Activated CD8-positive, alpha-beta T cell treated with anti-CD3 and anti-CD28 coated beads for 36 hours (primary cell): ENCODE measurements at regions not wholly inside any gene's neighbourhood (a gene's known extent, or its start where the extent isn't known, plus 50 kb on each side); places are given as distances from the start of the nearest gene placed in this dataset.
"Not testable (repeated sequence)": the region's sequence is repeated elsewhere in the genome, so short reads cannot be mapped to it uniquely, and the experiment has no call there.

Experiments used
- ATAC-seq: fragments of 200-7000 bp; cut with Tn5 transposase; one replicate; pipeline ENCODE4 v1.10.0; 2021; ENCODE audit warnings: mild to moderate bottlenecking, moderate library complexity
- CTCF ChIA-PET: fragments of 350-600 bp; sonication (Branson Sonifier 250); formaldehyde crosslinking; loops from one replicate; lab custom pipeline; 2021; ENCODE audit warnings: antibody characterized with exemption; lab: Charles Lee
- POLR2A ChIA-PET: fragments of 350-600 bp; sonication (Branson Sonifier 250); formaldehyde crosslinking; loops from one replicate; lab custom pipeline; 2021; ENCODE audit warnings: antibody characterized with exemption; lab: Charles Lee
- DNase-seq: peaks from one replicate; pipeline ENCODE4 v3.0.0-alpha.2; 2020
- H3K27ac Mint-ChIP-seq: one replicate; pipeline ENCODE4 v1.8.0; 2021; ENCODE audit warnings: mild to moderate bottlenecking, mixed read lengths
- H3K27me3 Mint-ChIP-seq: one replicate; pipeline ENCODE4 v1.8.0; 2021; ENCODE audit warnings: mixed read lengths
- H3K36me3 Mint-ChIP-seq: one replicate; pipeline ENCODE4 v1.8.0; 2021; ENCODE audit warnings: low read depth, mixed read lengths
- H3K4me1 Mint-ChIP-seq: one replicate; pipeline ENCODE4 v1.8.0; 2021; ENCODE audit warnings: low read depth, mixed read lengths
- H3K4me3 Mint-ChIP-seq: one replicate; pipeline ENCODE4 v1.8.0; 2021; ENCODE audit warnings: mild to moderate bottlenecking, moderate library complexity, mixed read lengths
- H3K9me3 Mint-ChIP-seq: one replicate; pipeline ENCODE4 v1.8.0; 2021; ENCODE audit warnings: mixed read lengths
- intact Hi-C: fragments of 100-400 bp; cut with micrococcal nuclease; formaldehyde crosslinking; loops from one replicate; pipeline ENCODE4 v1.10.0; 2022
- TF ChIP-seq, protein P1 (sequence below): fragments of 200-600 bp; IDR thresholded peaks from one replicate; pipeline ENCODE4 v1.8.0; 2022; ENCODE audit warnings: antibody characterized with exemption, mild to moderate bottlenecking

DNA sequence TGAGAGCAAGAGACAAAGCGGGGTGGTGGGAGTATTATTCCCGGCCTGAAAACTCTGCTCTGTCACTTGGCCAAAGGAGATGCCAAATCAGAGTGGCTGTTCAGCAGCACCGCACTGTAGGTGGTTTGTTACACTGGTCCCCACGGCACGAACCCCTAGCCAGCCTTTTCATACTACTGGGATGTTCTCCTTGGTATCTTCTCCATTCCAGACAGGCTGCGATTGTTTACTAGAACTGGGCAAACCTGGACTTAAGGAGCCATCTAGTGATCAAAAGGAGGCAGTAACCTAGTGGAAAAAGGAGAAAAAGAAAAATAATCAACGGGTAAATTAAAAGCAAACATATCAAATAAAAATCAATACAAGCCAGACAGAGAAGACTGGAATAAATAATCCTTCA lies 58.9 kb upstream of the TMTC2 start:
- intact Hi-C loops: no loop called here
- no peak overlapping the region for H3K27ac Mint-ChIP-seq
- ChIA-PET POLR2A (no interaction called here), CTCF (no interaction called here)
- no peak for DNase-seq
- no peak overlapping the region for H3K4me3 Mint-ChIP-seq
- TF ChIP-seq, protein P1, sequence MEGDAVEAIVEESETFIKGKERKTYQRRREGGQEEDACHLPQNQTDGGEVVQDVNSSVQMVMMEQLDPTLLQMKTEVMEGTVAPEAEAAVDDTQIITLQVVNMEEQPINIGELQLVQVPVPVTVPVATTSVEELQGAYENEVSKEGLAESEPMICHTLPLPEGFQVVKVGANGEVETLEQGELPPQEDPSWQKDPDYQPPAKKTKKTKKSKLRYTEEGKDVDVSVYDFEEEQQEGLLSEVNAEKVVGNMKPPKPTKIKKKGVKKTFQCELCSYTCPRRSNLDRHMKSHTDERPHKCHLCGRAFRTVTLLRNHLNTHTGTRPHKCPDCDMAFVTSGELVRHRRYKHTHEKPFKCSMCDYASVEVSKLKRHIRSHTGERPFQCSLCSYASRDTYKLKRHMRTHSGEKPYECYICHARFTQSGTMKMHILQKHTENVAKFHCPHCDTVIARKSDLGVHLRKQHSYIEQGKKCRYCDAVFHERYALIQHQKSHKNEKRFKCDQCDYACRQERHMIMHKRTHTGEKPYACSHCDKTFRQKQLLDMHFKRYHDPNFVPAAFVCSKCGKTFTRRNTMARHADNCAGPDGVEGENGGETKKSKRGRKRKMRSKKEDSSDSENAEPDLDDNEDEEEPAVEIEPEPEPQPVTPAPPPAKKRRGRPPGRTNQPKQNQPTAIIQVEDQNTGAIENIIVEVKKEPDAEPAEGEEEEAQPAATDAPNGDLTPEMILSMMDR: no peak
- no peaks in the 10 kb centered on the region for H3K4me1 Mint-ChIP-seq
- H3K27me3 Mint-ChIP-seq: no peaks in the 10 kb centered on the region
- no peak for ATAC-seq
- H3K36me3 Mint-ChIP-seq: no peaks in the 10 kb centered on the region
- H3K9me3 Mint-ChIP-seq: no peaks in the 10 kb centered on the region

DNA sequence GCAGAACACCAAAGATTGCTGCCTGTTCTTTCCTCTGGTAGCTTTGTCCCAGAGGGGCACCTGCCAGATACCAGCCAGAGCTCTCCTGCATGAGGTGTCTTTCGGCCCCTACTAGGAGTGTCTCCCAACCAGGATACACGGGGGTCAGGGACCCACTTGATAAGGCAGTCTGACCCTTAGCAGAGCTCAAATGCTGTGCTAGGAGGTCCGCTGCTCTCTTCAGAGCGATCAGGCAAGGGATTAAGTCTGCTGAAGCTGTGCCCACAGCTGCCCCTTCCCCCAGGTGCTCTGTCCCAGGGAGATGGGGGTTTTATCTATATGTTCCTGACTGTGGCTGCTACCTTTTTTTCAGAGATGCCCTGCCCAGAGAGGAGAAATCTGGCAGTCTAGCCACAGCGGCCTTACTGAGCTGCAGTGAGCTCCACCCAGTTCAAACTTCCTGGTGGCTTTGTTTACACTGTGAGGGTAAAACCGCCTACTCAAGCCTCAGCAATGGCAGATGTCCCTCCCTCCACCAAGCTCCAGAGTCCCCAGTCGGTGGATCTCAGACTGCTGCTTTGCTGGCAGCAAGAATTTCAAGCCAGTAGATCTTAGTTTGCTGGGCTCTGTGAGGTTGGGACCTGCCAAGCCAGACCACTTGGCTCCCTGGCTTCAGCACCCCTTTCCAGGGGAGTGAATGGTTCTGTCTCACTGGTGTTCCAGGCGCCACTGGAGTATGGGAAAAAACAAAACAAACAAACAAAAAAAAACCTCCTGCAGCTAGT lies 52.0 kb upstream of the TMTC2 start:
- H3K4me1 Mint-ChIP-seq, DNase-seq, CTCF ChIA-PET, ATAC-seq, intact Hi-C loops, POLR2A ChIA-PET, H3K4me3 Mint-ChIP-seq, H3K9me3 Mint-ChIP-seq, H3K27me3 Mint-ChIP-seq, H3K27ac Mint-ChIP-seq, H3K36me3 Mint-ChIP-seq: not testable (repeated sequence)

DNA sequence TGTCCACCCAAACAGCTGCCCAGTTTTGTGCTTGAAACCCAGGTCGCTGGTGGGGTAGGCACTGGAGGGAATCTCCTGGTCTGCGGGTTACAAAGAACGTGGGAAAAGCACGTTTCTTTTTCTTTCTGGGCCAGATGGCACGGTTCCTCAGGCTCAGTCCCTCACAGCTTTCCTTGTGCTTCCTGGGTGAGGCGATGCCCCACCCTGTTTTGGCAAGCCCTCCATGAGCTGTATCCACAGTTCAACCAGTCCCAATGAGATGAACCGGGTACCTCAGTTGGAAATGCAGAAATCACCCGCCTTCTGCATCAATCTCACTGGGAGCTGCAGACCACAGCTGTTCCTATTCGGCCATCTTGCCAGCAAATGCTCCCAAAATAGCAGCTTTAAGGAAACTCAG lies 51.4 kb upstream of the TMTC2 start:
- ChIA-PET CTCF (no interaction called here), POLR2A (no interaction called here)
- Mint-ChIP-seq H3K4me1 (no peaks in the 10 kb centered on the region), H3K36me3 (no peaks in the 10 kb centered on the region), H3K4me3 (no peak overlapping the region), H3K9me3 (no peaks in the 10 kb centered on the region), H3K27me3 (no peaks in the 10 kb centered on the region), H3K27ac (no peak overlapping the region)
- intact Hi-C loops: no loop called here
- DNase-seq (no peak), ATAC-seq (no peak)
- TF ChIP-seq, protein P1: no peak
